C4-2B (cell line): ENCODE measurements at regions not wholly inside any gene's neighbourhood (a gene's known extent, or its start where the extent isn't known, plus 50 kb on each side); places are given as distances from the start of the nearest gene placed in this dataset.
"Not testable (repeated sequence)": the region's sequence is repeated elsewhere in the genome, so short reads cannot be mapped to it uniquely, and the experiment has no call there.

Source experiments
- H3K27ac ChIP-seq: fragments of 450-650 bp; 2 replicates; pipeline ENCODE4 v1.5.1; 2017
- ZFX ChIP-seq: fragments of 450-650 bp; IDR thresholded peaks from 2 replicates; pipeline ENCODE4 v1.6.1; 2017
- TF ChIP-seq, protein P1 (sequence below): fragments of 450-650 bp; conservative IDR thresholded peaks from 2 replicates; pipeline ENCODE4 v1.5.1; 2017; ENCODE audit warnings: mild to moderate bottlenecking

DNA sequence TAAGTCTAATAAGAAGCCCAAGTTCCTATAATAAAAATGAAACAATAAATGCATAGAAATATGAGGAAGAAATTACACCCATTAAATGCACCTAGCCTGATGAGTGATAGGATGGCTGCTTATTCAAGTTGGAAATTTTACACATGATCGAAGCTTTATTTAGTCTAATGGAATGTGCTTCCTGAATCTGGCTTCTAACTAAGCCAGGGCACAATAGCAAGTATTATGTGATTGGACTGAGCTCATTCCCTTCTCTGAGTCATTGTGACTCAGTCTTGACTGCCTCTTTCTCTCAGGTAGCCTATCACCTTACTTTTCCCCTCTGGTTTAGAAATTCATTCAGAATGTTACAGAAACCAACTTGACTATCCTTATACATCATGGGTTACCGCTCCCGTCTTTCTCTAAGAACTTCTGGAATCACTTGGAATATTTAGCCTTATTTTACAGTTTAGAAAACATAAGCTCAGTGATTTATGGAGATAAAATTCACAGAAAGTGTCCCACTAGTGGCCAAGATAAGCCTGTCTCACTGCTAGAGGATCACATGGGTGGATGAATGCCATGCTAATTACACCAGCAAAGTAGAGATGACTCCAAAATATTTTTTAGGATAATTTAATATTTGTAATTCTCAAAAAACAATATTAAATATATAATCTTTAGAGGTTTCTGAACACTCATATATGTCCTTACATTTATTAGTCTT lies 505.3 kb upstream of the JAG1 start:
- H3K27ac ChIP-seq, result no peak overlapping the region
- no peak for TF ChIP-seq ZFX
- TF ChIP-seq, protein P1, sequence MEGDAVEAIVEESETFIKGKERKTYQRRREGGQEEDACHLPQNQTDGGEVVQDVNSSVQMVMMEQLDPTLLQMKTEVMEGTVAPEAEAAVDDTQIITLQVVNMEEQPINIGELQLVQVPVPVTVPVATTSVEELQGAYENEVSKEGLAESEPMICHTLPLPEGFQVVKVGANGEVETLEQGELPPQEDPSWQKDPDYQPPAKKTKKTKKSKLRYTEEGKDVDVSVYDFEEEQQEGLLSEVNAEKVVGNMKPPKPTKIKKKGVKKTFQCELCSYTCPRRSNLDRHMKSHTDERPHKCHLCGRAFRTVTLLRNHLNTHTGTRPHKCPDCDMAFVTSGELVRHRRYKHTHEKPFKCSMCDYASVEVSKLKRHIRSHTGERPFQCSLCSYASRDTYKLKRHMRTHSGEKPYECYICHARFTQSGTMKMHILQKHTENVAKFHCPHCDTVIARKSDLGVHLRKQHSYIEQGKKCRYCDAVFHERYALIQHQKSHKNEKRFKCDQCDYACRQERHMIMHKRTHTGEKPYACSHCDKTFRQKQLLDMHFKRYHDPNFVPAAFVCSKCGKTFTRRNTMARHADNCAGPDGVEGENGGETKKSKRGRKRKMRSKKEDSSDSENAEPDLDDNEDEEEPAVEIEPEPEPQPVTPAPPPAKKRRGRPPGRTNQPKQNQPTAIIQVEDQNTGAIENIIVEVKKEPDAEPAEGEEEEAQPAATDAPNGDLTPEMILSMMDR, result peak; percentile 14; the same call in 1 of the 2 replicates

DNA sequence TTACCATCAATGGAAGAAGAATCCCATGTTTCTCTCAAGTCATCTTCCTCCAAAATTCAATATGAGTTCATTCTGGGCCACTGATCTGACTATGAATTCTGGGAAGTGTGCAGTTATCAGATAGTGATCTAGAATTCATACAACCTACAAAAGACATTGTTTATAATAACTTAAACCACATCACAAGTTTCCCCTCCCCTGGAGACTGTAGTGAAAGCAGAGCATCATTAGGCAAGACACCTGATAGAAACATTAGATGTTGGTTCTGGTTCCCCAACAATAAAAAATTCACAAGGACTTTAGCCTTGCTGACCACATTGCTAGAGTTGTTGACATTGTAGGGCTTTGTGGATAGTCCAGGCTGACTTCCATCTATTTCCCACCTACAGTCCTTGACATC lies 506.4 kb upstream of the JAG1 start:
- no peak overlapping the region for H3K27ac ChIP-seq
- TF ChIP-seq, protein P1, result no peak

DNA sequence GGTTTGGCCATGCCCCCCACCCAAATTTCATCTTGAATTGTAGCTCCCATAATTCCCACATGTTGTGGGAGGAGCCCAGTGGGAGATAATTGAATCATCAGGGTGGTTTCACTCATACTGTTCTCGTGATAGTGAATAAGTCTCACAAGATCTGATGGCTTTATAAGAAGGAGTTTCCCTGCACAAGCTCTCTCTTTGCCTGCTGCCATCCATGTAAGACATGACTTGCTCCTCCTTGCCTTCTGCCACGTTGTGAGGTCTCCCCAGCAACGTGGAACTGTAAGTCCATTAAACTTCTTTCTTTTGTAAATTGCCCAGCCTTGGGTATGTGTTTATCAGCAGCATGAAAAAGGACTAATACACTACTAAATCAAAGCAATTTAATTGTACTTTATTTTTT lies 507.3 kb upstream of the JAG1 start:
- H3K27ac ChIP-seq, result not testable (repeated sequence)

DNA sequence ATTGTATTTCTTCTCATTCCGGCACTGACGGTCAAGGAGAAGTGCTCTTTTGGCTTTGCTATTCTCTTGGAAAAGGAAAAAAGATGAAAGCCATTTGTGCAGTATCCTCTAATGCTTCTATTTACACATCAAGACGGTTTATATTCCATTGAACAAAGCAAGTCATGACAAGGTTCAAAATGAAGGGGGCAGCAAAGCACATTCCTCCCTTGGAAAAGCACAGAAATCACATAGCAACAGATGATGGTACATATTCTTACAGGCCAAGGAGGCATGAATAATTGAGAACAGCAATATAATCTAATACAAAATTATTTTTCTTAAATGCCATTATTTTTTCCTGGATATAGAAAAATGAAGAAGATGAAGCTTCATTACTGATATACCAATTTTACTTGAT lies 508.2 kb upstream of the JAG1 start:
- TF ChIP-seq ZFX, result no peak
- TF ChIP-seq, protein P1, result no peak; the same call in 1 of the 2 replicates
- H3K27ac ChIP-seq, result no peak overlapping the region

DNA sequence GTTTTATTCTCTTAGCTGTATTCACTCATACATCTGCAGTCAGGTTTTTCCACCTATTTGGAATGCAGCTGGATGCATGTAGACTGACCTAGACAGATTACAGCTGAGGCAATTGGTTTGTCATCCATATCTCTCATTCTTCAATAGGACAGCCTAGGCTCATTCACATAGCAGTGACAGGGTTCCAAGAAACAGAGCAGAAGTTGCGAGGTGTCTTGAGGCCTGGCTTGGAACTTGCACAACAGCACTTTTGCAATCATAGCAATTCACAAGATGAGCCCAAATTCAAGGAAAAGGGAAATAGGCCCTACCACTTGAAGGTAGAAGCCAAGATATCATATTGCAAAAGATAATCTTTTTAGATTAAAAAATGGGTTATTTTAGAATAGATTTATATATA lies 508.9 kb upstream of the JAG1 start:
- TF ChIP-seq ZFX, result no peak
- TF ChIP-seq, protein P1, result no peak
- H3K27ac ChIP-seq, result no peak overlapping the region

DNA sequence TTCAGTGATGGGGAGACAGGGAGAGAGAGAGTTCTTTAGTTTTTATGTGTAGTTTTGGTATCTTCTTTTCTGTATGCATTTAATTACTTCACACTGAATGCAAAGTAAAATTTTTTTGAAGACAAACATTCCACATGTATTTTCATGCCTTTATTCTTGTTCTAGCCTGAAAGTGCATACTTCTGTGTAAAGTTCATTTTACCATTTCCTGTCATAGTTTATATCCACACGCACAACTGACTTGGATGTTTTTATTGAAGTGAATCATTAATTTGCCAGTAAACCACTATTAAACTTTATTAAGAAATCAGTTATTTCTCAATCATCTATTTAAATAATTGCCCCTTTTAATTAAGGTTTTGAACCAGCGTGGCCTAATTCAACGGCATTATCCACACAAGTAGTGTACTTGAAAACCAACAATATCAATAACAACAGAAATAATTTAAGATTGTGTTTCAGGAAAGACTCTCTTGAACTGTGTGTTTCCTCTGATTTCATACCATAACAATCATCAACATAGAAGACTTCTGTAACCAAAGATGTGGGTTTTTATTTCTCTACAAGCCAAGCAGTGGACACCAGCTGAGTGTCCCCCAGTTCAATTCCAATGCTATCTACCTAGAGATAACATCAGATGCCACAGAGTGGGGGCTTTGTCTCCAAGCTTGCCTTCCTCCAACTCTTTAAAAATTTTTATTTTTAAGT lies 512.7 kb upstream of the JAG1 start:
- H3K27ac ChIP-seq, result no peak overlapping the region

DNA sequence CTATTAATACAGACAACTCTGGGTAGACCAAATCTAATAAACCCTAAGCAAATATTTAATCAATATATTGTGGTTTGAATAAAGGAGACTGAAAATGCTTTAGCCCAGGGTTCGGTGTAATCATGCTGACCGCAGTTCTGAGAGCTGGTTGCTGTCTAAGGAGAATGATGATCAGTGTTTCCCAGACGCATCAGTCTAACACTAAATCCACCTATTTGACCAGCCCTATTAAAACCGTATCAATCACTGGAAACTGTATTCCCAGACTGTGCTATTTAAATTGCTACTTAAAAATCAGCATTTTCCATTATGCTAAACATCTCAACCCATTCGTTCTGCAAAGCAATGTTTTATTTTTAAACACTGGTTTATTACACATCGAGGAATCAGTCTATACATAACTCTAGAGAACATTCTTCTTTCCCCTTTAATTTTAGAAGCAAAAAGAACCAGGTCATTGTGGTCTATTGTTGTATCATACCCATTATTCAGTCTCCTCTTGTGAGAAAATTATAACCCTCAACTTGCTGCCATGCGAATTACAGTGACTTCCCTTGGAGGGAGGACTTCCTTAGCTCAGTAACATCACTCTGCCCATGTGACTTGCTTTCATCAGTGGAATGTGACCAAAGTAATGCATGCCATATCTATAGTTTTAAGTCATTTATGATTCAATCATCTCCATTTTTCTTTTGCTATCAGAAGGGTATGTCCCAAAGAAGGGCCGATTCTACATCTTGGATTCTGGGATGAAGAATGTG lies 515.2 kb upstream of the JAG1 start:
- TF ChIP-seq ZFX, result no peak
- TF ChIP-seq, protein P1, result no peak

More for the DNA sequence above, 512.7 kb upstream of the JAG1 start:
- no peak for TF ChIP-seq ZFX
- TF ChIP-seq, protein P1, result no peak

More for the DNA sequence above, 515.2 kb upstream of the JAG1 start:
- H3K27ac ChIP-seq, result no peak overlapping the region
